Testis (tissue), 2 donors: ENCODE measurements at regions not wholly inside any gene's neighbourhood (a gene's known extent, or its start where the extent isn't known, plus 50 kb on each side); places are given as distances from the start of the nearest gene placed in this dataset.

ENCODE experiments used
- POLR2A ChIP-seq: fragments of 450-650 bp; IDR thresholded peaks from one replicate; pipeline ENCODE4 v1.6.1; 2017; ENCODE audit warnings: antibody characterized with exemption, mild to moderate bottlenecking, moderate library complexity
- TF ChIP-seq, protein P1 (sequence below), 3 experiments: fragments of 450-650 bp in 2 of 3; fragments of 200-600 bp in 1 of 3; sonication (generic) in 1 of 3; IDR thresholded peaks; one replicate each; pipeline ENCODE4 v1.5.1; 2016 to 2019; ENCODE audit warnings: antibody characterized with exemption in 3 of 3, mild to moderate bottlenecking in 2 of 3, moderate library complexity in 1 of 3

- TF ChIP-seq POLR2A = no peak
- TF ChIP-seq, protein P1, sequence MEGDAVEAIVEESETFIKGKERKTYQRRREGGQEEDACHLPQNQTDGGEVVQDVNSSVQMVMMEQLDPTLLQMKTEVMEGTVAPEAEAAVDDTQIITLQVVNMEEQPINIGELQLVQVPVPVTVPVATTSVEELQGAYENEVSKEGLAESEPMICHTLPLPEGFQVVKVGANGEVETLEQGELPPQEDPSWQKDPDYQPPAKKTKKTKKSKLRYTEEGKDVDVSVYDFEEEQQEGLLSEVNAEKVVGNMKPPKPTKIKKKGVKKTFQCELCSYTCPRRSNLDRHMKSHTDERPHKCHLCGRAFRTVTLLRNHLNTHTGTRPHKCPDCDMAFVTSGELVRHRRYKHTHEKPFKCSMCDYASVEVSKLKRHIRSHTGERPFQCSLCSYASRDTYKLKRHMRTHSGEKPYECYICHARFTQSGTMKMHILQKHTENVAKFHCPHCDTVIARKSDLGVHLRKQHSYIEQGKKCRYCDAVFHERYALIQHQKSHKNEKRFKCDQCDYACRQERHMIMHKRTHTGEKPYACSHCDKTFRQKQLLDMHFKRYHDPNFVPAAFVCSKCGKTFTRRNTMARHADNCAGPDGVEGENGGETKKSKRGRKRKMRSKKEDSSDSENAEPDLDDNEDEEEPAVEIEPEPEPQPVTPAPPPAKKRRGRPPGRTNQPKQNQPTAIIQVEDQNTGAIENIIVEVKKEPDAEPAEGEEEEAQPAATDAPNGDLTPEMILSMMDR (IDR thresholded peaks at IDR 0.05) = no peak
These were observed 138.5 kb downstream of the LINC00237 start for GRCh38 chr20:20967564-20968184.
